H9 (cell line): ENCODE measurements at regions not wholly inside any gene's neighbourhood (a gene's known extent, or its start where the extent isn't known, plus 50 kb on each side); places are given as distances from the start of the nearest gene placed in this dataset.

ENCODE experiments used
- DNase-seq: peaks from one replicate; pipeline ENCODE4 v3.0.0-alpha.2; 2017
- H2AFZ ChIP-seq: one replicate; pipeline ENCODE4 v1.6.1; 2013; ENCODE audit warnings: mild to moderate bottlenecking, low read length, control low read depth, moderate library complexity
- H2AK5ac ChIP-seq: 2 replicates; pipeline ENCODE4 v1.6.1; 2013; ENCODE audit warnings: low read length, control low read depth, mixed read lengths; ENCODE audit not compliant: insufficient read length
- H2BK120ac ChIP-seq: one replicate; pipeline ENCODE4 v1.6.1; 2013; ENCODE audit warnings: low read depth, mild to moderate bottlenecking, low read length, control low read depth, inconsistent platforms; ENCODE audit not compliant: poor library complexity, severe bottlenecking
- H2BK12ac ChIP-seq: 2 replicates; pipeline ENCODE4 v1.6.1; 2013; ENCODE audit warnings: low read length, control low read depth, mixed read lengths, low read depth; ENCODE audit not compliant: insufficient read length
- H2BK15ac ChIP-seq: 2 replicates; pipeline ENCODE4 v1.6.1; 2013; ENCODE audit warnings: low read depth, low read length, control low read depth
- H2BK20ac ChIP-seq: one replicate; pipeline ENCODE4 v1.6.1; 2013; ENCODE audit warnings: low read depth, mild to moderate bottlenecking, low read length, control low read depth, inconsistent platforms; ENCODE audit not compliant: poor library complexity, severe bottlenecking
- H2BK5ac ChIP-seq: 2 replicates; pipeline ENCODE4 v1.6.1; 2013; ENCODE audit warnings: low read length, control low read depth, mixed read lengths; ENCODE audit not compliant: insufficient read length
- H3K14ac ChIP-seq: 2 replicates; pipeline ENCODE4 v1.6.1; 2013; ENCODE audit warnings: low read length, control low read depth; ENCODE audit not compliant: insufficient read depth
- H3K18ac ChIP-seq: 2 replicates; pipeline ENCODE4 v1.6.1; 2013; ENCODE audit warnings: low read depth, mild to moderate bottlenecking, mixed read lengths, low read length, control low read depth; ENCODE audit not compliant: insufficient read length
- H3K23ac ChIP-seq: 2 replicates; pipeline ENCODE4 v1.6.1; 2013; ENCODE audit warnings: low read length, control low read depth, mixed read lengths, low read depth; ENCODE audit not compliant: insufficient read length
- H3K23me2 ChIP-seq: 2 replicates; pipeline ENCODE4 v1.6.1; 2013; ENCODE audit warnings: low read depth, mild to moderate bottlenecking, mixed read lengths, low read length, control low read depth; ENCODE audit not compliant: insufficient read length, poor library complexity, severe bottlenecking
- H3K27ac ChIP-seq: 2 replicates; pipeline ENCODE4 v1.5.1; 2013; ENCODE audit warnings: low read length, control low read depth, mixed read lengths, low read depth; ENCODE audit not compliant: insufficient read length
- H3K27me3 ChIP-seq: 2 replicates; pipeline ENCODE4 v1.6.1; 2013; ENCODE audit warnings: low read length, control low read depth, inconsistent platforms; ENCODE audit not compliant: insufficient read depth
- H3K4ac ChIP-seq: 2 replicates; pipeline ENCODE4 v1.6.1; 2013; ENCODE audit warnings: low read depth, mild to moderate bottlenecking, control low read depth, inconsistent platforms, low read length, moderate library complexity
- H3K4me1 ChIP-seq: 2 replicates; pipeline ENCODE4 v1.6.1; 2013; ENCODE audit warnings: low read length, control low read depth, inconsistent platforms; ENCODE audit not compliant: insufficient read depth
- H3K4me2 ChIP-seq: 2 replicates; pipeline ENCODE4 v1.6.1; 2013; ENCODE audit warnings: low read length, control low read depth, mixed read lengths; ENCODE audit not compliant: insufficient read length, insufficient read depth
- H3K56ac ChIP-seq: 2 replicates; pipeline ENCODE4 v1.6.1; 2013; ENCODE audit warnings: low read depth, mild to moderate bottlenecking, mixed read lengths, low read length, control low read depth; ENCODE audit not compliant: insufficient read length
- H3K79me1 ChIP-seq: 2 replicates; pipeline ENCODE4 v1.6.1; 2013; ENCODE audit warnings: low read depth, mild to moderate bottlenecking, moderate library complexity, low read length, control low read depth, inconsistent platforms; ENCODE audit not compliant: insufficient read depth, poor library complexity, severe bottlenecking
- H3K79me2 ChIP-seq: 2 replicates; pipeline ENCODE4 v1.6.1; 2013; ENCODE audit warnings: low read length, control low read depth, inconsistent platforms; ENCODE audit not compliant: insufficient read depth
- H3K9ac ChIP-seq: 2 replicates; pipeline ENCODE4 v1.6.1; 2013; ENCODE audit warnings: low read length, control low read depth, mixed read lengths; ENCODE audit not compliant: insufficient read length; ENCODE audit errors: extremely low read depth
- H3K9me3 ChIP-seq: one replicate; pipeline ENCODE4 v1.6.1; 2013; ENCODE audit warnings: low read depth, low read length, inconsistent platforms; ENCODE audit not compliant: control insufficient read depth
- H3T11ph ChIP-seq: one replicate; pipeline ENCODE4 v1.6.1; 2013; ENCODE audit warnings: mild to moderate bottlenecking, low read length, control low read depth, inconsistent platforms
- H4K20me1 ChIP-seq: one replicate; pipeline ENCODE4 v1.6.1; 2013; ENCODE audit not compliant: control insufficient read depth, insufficient read length, insufficient read depth
- H4K5ac ChIP-seq: 2 replicates; pipeline ENCODE4 v1.6.1; 2013; ENCODE audit warnings: low read depth, mild to moderate bottlenecking, mixed read lengths, low read length, control low read depth; ENCODE audit not compliant: insufficient read length
- H4K8ac ChIP-seq: replicated peaks from 2 replicates; pipeline ENCODE4 v1.6.1; 2013; ENCODE audit warnings: low read length, control low read depth, mixed read lengths, low read depth; ENCODE audit not compliant: insufficient read length
- H4K91ac ChIP-seq: 2 replicates; pipeline ENCODE4 v1.6.1; 2013; ENCODE audit warnings: low read depth, mild to moderate bottlenecking, moderate library complexity, mixed read lengths, low read length, control low read depth; ENCODE audit not compliant: insufficient read length
- H3K27ac Mint-ChIP-seq, 3 experiments: 2 replicates in 2 of 3; 3 replicates in 1 of 3; pipeline ENCODE4 v1.8.0; 2020 to 2021; ENCODE audit warnings: mixed read lengths in 3 of 3, mild to moderate bottlenecking in 1 of 3, moderate library complexity in 1 of 3
- H3K27me3 Mint-ChIP-seq: 2 replicates; pipeline ENCODE4 v1.8.0; 2021; ENCODE audit warnings: low read depth, mild to moderate bottlenecking, moderate library complexity, mixed read lengths
- H3K36me3 Mint-ChIP-seq, 3 experiments: 2 replicates in 2 of 3; 3 replicates in 1 of 3; pipeline ENCODE4 v1.8.0; 2020 to 2021; ENCODE audit warnings: low read depth in 3 of 3, mixed read lengths in 3 of 3; ENCODE audit not compliant: insufficient read depth in 1 of 3
- H3K4me1 Mint-ChIP-seq, 2 experiments: 2 replicates each; pipeline ENCODE4 v1.8.0; 2020; ENCODE audit warnings: mixed read lengths in 2 of 2
- H3K4me3 Mint-ChIP-seq, 2 experiments: 2 replicates in 1 of 2; 3 replicates in 1 of 2; pipeline ENCODE4 v1.8.0; 2020 to 2021; ENCODE audit warnings: mild to moderate bottlenecking in 2 of 2, mixed read lengths in 2 of 2, moderate library complexity in 1 of 2
- H3K9me3 Mint-ChIP-seq, 2 experiments: 2 replicates in 1 of 2; 3 replicates in 1 of 2; pipeline ENCODE4 v1.8.0; 2020; ENCODE audit warnings: mild to moderate bottlenecking in 2 of 2, mixed read lengths in 2 of 2, moderate library complexity in 1 of 2
- CTCF ChIP-seq: fragments of 200-600 bp; sonication (generic); conservative IDR thresholded peaks from 3 replicates; pipeline ENCODE4 v1.8.0; 2021; ENCODE audit warnings: antibody characterized with exemption, mild to moderate bottlenecking
- WGBS: extraction: QIAGEN DNeasy Blood & Tissue Kit; methylation state at CpG from one replicate; pipeline ENCODE4 v1.1.7; 2013; ENCODE audit warnings: missing lambda C conversion rate, low lambda C conversion rate, mixed read lengths; ENCODE audit not compliant: insufficient read length; ENCODE audit errors: extremely low coverage; 5-methylcytosine and 5-hydroxymethylcytosine counted together

- no peak for DNase-seq
- Histone ChIP-seq H2BK12ac (no peak overlapping the region), H3K9me3 (no peaks in the 10 kb centered on the region), H3K27ac (no peak overlapping the region), H3K79me2 (no peaks in the 10 kb centered on the region), H4K5ac (no peak overlapping the region), H3K23me2 (no peaks in the 10 kb centered on the region), H3K14ac (no peak overlapping the region), H3K27me3 (no peaks in the 10 kb centered on the region), H3K56ac (no peak overlapping the region), H4K91ac (no peak overlapping the region), H3K4me2 (no peak overlapping the region), H4K20me1 (no peaks in the 10 kb centered on the region), H3K79me1 (no peaks in the 10 kb centered on the region), H3K23ac (no peak overlapping the region), H3K18ac (no peak overlapping the region), H3K4ac (no peak overlapping the region), H3K4me1 (peaks cover 5% of the 10 kb centered on the region; the same call in 1 of the 2 replicates), H2AFZ (no peak overlapping the region), H2BK5ac (no peak overlapping the region), H2BK15ac (no peak overlapping the region), H2AK5ac (no peak overlapping the region), H3K9ac (no peak overlapping the region), H4K8ac (no peak overlapping the region), H3T11ph (no peak overlapping the region), H2BK20ac (no peak overlapping the region), H2BK120ac (no peak overlapping the region)
- Mint-ChIP-seq H3K4me3 (no peak overlapping the region), H3K36me3 (0 out of 7 replicates have a peak, but pooled peaks cover 0 to 1% (median 0%) of the 10 kb centered on the region in 3 experiments), H3K9me3 (peaks cover 0 to 2% of the 10 kb centered on the region in 2 experiments; a peak in 1 of 5 replicates), H3K27me3 (no peaks in the 10 kb centered on the region), H3K4me1 (peaks cover 35 to 43% of the 10 kb centered on the region in 2 experiments), H3K27ac (peak overlapping the region in 1 of 3 experiments; percentile 85; a peak in 2 of 7 replicates)
- WGBS: no CpG with 5 or more reads among the region's 4 CpGs
- TF ChIP-seq CTCF: no peak
Observed at GRCh38 chr7:18363751-18364380, 131.7 kb upstream of the HDAC9 start.
